CD1c-positive myeloid dendritic cell (primary cell): ENCODE measurements at regions not wholly inside any gene's neighbourhood (a gene's known extent, or its start where the extent isn't known, plus 50 kb on each side); places are given as distances from the start of the nearest gene placed in this dataset.
"Not testable (repeated sequence)": the region's sequence is repeated elsewhere in the genome, so short reads cannot be mapped to it uniquely, and the experiment has no call there.

Experiments
- DNase-seq: peaks from one replicate; pipeline ENCODE4 v3.0.0-alpha.2; 2016; ENCODE audit errors: extremely low spot score

GRCh38 chr14:53743371-53743770, 213.3 kb downstream of the BMP4 start:
- DNase-seq, result no peak

- no peak for DNase-seq
These were observed 214.4 kb downstream of the BMP4 start for GRCh38 chr14:53742233-53742620.

- no peak for DNase-seq
These were observed 215.0 kb downstream of the BMP4 start for GRCh38 chr14:53741479-53742232.

GRCh38 chr14:53740570-53740969, 216.1 kb downstream of the BMP4 start:
- no peak for DNase-seq

GRCh38 chr14:53735916-53736315, 220.7 kb downstream of the BMP4 start:
- DNase-seq, result no peak

- no peak for DNase-seq
These were observed 233.4 kb downstream of the BMP4 start for GRCh38 chr14:53723221-53723620.

GRCh38 chr14:53719536-53719935, 237.1 kb downstream of the BMP4 start:
- DNase-seq, result no peak

GRCh38 chr14:53716578-53716977, 240.0 kb downstream of the BMP4 start:
- DNase-seq, result no peak

- no peak for DNase-seq
These were observed 241.4 kb downstream of the BMP4 start for GRCh38 chr14:53715193-53715721.

- DNase-seq, result no peak
These were observed 242.0 kb downstream of the BMP4 start for GRCh38 chr14:53714495-53715192.

GRCh38 chr14:53712901-53713300, 243.7 kb downstream of the BMP4 start:
- DNase-seq, result not testable (repeated sequence)

- DNase-seq, result no peak
These were observed 245.4 kb downstream of the BMP4 start for GRCh38 chr14:53711205-53711604.

GRCh38 chr14:53710615-53711014, 246.0 kb downstream of the BMP4 start:
- no peak for DNase-seq

GRCh38 chr14:53709381-53709780, 247.2 kb downstream of the BMP4 start:
- DNase-seq, result no peak

- no peak for DNase-seq
These were observed 253.2 kb downstream of the BMP4 start for GRCh38 chr14:53703457-53703856.

- no peak for DNase-seq
These were observed 255.3 kb downstream of the BMP4 start for GRCh38 chr14:53701108-53701875.

GRCh38 chr14:53696217-53696965, 260.2 kb downstream of the BMP4 start:
- DNase-seq, result no peak

- no peak for DNase-seq
These were observed 260.9 kb downstream of the BMP4 start for GRCh38 chr14:53695692-53696214.

- DNase-seq, result no peak
These were observed 263.7 kb downstream of the BMP4 start for GRCh38 chr14:53692885-53693284.

GRCh38 chr14:53692451-53692850, 264.2 kb downstream of the BMP4 start:
- no peak for DNase-seq

- no peak for DNase-seq
These were observed 273.4 kb downstream of the BMP4 start for GRCh38 chr14:53683229-53683628.
